Lower leg skin (tissue), 4 donors: ENCODE measurements at regions not wholly inside any gene's neighbourhood (a gene's known extent, or its start where the extent isn't known, plus 50 kb on each side); places are given as distances from the start of the nearest gene placed in this dataset.
"Not testable (repeated sequence)": the region's sequence is repeated elsewhere in the genome, so short reads cannot be mapped to it uniquely, and the experiment has no call there.

ENCODE experiments used
- DNase-seq, 2 donors: peaks; one replicate each; pipeline ENCODE4 v3.0.0-alpha.2; 2019; ENCODE audit warnings: low spot score in 2 of 2
- H3K4me3 ChIP-seq: fragments of 200-600 bp; sonication (generic); 2 replicates; pipeline ENCODE4 v1.5.1; 2017; ENCODE audit warnings: mild to moderate bottlenecking, low read depth; ENCODE audit not compliant: poor library complexity, severe bottlenecking
- POLR2A ChIP-seq, 2 donors: fragments of 450-650 bp; IDR thresholded peaks; one replicate each; pipeline ENCODE4 v1.6.1; 2016 to 2017; ENCODE audit warnings: antibody characterized with exemption in 2 of 2, mild to moderate bottlenecking in 1 of 2, moderate library complexity in 1 of 2
- WGBS, 2 donors: methylation state at CpG; one replicate each; pipeline ENCODE4 v1.1.5; 2018; 5-methylcytosine and 5-hydroxymethylcytosine counted together
- intact Hi-C: fragments of 100-400 bp; cut with DNase I; formaldehyde crosslinking; loops from one replicate; pipeline ENCODE4 v1.15.0; 2023; ENCODE audit warnings: low total_unique reads
- TF ChIP-seq, protein P1 (sequence below), 3 donors: fragments of 450-650 bp; IDR thresholded peaks; one replicate each; pipeline ENCODE4 v1.5.1; 2016; ENCODE audit warnings: antibody characterized with exemption in 3 of 3, mild to moderate bottlenecking in 3 of 3, moderate library complexity in 2 of 3

DNA sequence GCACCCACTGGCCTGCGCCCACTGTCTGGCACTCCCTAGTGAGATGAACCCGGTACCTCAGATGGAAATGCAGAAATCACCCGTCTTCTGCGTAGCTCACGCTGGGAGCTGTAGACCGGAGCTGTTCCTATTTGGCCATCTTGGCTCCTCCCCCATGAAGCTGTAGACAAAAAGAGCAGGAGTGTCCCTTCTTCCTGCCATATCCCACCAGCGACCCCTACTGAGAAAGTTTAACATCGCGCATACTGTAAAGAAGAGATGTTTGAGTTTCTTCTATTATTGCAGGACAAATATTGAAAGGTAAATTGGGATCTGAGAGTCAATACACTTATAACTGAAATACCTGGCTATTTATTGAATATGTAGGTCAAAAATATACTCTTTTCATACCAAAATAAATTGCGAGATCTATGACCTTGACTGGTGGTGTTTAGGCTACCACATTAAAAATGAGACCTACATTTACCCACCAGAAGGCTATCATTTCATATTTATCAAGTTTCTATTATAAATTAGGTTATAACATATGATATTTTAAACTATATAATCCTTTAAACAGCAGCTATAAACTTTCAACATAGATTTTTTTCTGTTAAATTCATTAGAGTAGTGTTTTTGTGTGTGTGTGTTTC is 586.3 kb downstream of the HTR1B start:
- intact Hi-C loops, result no loop called here
- 61 to 82% methylated on average over 7 to 9 of the region's 10 CpGs for WGBS, 2 donors
- DNase-seq, result no peak
- TF ChIP-seq, protein P1, sequence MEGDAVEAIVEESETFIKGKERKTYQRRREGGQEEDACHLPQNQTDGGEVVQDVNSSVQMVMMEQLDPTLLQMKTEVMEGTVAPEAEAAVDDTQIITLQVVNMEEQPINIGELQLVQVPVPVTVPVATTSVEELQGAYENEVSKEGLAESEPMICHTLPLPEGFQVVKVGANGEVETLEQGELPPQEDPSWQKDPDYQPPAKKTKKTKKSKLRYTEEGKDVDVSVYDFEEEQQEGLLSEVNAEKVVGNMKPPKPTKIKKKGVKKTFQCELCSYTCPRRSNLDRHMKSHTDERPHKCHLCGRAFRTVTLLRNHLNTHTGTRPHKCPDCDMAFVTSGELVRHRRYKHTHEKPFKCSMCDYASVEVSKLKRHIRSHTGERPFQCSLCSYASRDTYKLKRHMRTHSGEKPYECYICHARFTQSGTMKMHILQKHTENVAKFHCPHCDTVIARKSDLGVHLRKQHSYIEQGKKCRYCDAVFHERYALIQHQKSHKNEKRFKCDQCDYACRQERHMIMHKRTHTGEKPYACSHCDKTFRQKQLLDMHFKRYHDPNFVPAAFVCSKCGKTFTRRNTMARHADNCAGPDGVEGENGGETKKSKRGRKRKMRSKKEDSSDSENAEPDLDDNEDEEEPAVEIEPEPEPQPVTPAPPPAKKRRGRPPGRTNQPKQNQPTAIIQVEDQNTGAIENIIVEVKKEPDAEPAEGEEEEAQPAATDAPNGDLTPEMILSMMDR (IDR thresholded peaks at IDR 0.05), result no peak
- no peak for TF ChIP-seq POLR2A (IDR thresholded peaks at IDR 0.05)
- no peak overlapping the region for H3K4me3 ChIP-seq

DNA sequence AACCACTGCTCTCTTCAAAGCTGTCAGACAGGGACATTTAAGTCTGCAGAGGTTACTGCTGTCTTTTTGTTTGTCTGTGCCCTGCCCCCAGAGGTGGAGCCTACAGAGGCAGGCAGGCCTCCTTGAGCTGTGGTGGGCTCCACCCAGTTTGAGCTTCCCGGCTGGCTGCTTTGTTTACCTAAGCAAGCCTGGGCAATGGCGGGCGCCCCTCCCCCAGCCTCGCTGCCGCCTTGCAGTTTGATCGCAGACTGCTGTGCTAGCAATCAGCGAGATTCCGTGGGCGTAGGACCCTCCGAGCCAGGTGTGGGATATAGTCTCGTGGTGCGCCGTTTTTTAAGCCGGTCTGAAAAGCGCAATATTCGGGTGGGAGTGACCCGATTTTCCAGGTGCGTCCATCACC is 586.9 kb downstream of the HTR1B start:
- 77% methylated on average over 9 of the region's 18 CpGs; no CpG with 5 or more reads in 1 of the 2 donors for WGBS, 2 donors
- intact Hi-C loops, DNase-seq, H3K4me3 ChIP-seq: not testable (repeated sequence)

DNA sequence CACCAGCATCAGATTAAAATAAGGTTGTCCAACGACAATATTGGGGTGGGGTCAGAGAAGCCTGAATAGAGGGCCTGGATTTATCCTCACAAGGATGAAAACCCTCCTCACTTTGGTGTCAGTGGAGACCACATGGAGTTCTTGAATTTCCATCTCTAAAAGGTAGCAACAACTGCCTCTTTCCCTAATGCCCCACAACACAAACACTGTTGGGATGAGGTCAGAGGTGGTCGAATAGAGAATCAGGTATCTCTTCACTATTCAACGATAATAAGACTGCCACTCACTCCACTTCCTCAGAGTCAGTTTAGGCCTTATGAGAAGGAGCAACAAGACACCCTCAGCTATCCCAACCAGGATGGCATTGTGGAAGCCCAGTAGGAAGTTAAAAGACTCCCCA is 596.1 kb downstream of the HTR1B start:
- WGBS, 2 donors, result 55 to 79% methylated on average over 3 of the region's 3 CpGs
- TF ChIP-seq POLR2A (IDR thresholded peaks at IDR 0.05), result no peak
- TF ChIP-seq, protein P1 (IDR thresholded peaks at IDR 0.05), result no peak
- no peak for DNase-seq
- intact Hi-C loops, result no loop called here
- no peak overlapping the region for H3K4me3 ChIP-seq

DNA sequence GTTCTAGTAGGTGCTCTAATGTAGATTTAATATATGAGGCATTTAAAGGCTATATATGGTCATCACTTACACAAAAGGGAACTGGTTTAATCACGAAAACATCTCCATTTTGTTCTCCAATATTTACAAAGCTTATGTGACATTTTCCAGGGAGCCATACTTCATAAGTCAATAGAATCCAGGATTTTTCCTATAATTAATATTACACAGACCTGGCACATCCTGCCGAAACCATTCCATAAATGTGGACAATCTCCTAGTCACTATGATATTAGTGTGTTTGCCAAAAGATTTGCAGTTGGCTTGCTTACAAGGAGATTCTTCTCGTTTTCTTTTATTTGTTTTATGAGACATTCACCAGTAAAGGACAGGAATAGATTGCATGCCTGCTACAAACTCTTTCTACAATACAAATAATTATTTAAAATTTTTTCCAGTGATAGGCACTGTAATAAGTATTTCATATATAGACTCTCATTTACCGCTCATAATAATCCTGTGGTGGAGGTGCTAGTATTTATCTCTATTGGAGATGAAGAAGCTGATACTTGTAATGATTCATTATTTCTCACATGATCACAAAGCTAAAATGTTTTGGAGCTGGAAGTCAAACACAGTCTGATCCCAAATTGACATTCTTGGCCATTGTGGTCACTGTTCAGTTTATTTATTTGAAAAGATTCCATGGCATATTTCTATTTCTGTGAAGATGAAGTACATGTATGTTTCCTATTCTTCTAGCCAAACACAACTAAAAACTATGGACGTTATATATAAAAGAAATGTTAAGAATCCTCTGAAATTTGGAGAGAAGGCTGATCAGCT is 597.0 kb downstream of the HTR1B start:
- no peak overlapping the region for H3K4me3 ChIP-seq
- 62 to 65% methylated on average over 5 of the region's 5 CpGs for WGBS, 2 donors
- intact Hi-C loops, result no loop called here
- no peak for DNase-seq
- TF ChIP-seq POLR2A (IDR thresholded peaks at IDR 0.05), result no peak
- TF ChIP-seq, protein P1 (IDR thresholded peaks at IDR 0.05), result no peak

DNA sequence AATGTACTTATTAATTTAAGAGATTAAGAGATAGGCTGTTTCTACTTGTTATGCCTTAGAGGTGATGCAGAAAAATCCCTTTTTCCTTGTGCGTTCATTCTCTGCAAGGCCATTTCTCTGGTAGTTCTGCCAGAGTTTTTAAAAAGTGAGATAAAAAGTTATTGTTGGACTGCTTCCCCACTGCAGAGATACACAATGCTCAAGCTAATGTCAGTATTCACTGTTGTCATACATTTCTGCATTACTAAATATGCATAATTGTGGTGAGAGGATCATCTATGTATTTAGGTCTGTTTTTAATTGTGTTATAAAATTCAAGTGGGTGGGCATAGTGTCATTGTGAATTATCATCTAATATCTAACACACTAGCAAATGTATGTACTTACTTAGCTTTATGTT is 600.4 kb downstream of the HTR1B start:
- intact Hi-C loops, result no loop called here
- 0 to 59% methylated on average over 1 of the region's 1 CpG for WGBS, 2 donors

DNA sequence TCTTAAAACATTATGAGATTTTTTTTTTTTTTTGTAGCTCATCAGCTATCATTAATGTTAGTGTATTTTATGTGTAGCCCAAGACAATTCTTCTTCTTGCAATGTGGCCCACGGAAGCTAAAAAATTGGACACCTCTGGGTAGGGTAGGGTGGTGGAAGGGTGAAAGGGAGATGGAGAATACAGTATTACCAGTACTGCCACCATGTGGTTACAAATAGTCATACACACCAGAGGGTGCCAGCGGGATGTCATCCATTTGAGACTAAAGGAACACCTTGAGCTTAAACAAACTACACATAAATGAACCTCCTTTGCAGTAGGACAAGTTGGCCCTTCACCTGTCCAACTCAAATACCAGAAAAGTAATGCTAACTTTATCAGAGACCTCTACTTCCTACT is 601.9 kb downstream of the HTR1B start:
- DNase-seq, result no peak
- intact Hi-C loops, result no loop called here

More for the DNA sequence above, 600.4 kb downstream of the HTR1B start:
- no peak overlapping the region for H3K4me3 ChIP-seq
- TF ChIP-seq POLR2A (IDR thresholded peaks at IDR 0.05), result no peak
- TF ChIP-seq, protein P1 (IDR thresholded peaks at IDR 0.05), result no peak
- no peak for DNase-seq

More for the DNA sequence above, 601.9 kb downstream of the HTR1B start:
- no peak for TF ChIP-seq POLR2A (IDR thresholded peaks at IDR 0.05)
- TF ChIP-seq, protein P1 (IDR thresholded peaks at IDR 0.05), result no peak
- no peak overlapping the region for H3K4me3 ChIP-seq
- WGBS, 2 donors, result 68 to 74% methylated on average over 2 of the region's 2 CpGs
